IPS-NIHi7 (cell line): ENCODE measurements at regions not wholly inside any gene's neighbourhood (a gene's known extent, or its start where the extent isn't known, plus 50 kb on each side); places are given as distances from the start of the nearest gene placed in this dataset.
"Not testable (repeated sequence)": the region's sequence is repeated elsewhere in the genome, so short reads cannot be mapped to it uniquely, and the experiment has no call there.

ENCODE experiments used
- DNase-seq: peaks from one replicate; pipeline ENCODE4 v3.0.0; 2012; ENCODE audit warnings: mixed read lengths; ENCODE audit errors: extremely low spot score

- no peak for DNase-seq
Observed at GRCh38 chr11:112649856-112650255, 311.4 kb upstream of the NCAM1 start.

- no peak for DNase-seq
Observed at GRCh38 chr11:112650527-112650926, 310.7 kb upstream of the NCAM1 start.

DNA sequence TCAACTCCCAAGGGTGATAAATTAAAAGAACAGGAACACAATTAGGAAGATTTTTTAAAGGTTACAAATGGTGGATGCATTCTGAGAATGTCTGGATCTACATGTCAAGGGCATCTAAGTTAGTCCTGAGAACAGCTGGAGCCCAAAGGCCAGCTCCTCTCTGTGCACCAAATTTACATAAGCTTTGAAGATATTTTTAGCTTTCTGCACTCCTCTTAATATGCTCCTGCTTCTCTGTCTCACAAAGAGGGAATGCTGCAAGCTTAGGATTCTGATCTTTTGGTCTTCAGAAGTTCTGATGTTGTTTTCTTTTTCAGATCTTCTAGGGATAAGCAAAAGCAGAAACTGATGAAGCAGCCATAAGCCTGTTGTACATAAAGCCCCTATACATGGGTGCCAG lies 309.8 kb upstream of the NCAM1 start:
- DNase-seq = no peak

- DNase-seq = no peak
Observed at GRCh38 chr11:112652786-112653390, 308.3 kb upstream of the NCAM1 start.

GRCh38 chr11:112655371-112655770 lies 305.8 kb upstream of the NCAM1 start:
- no peak for DNase-seq

GRCh38 chr11:112656772-112657428 lies 304.3 kb upstream of the NCAM1 start:
- DNase-seq = no peak

GRCh38 chr11:112658431-112658878 lies 302.8 kb upstream of the NCAM1 start:
- no peak for DNase-seq

GRCh38 chr11:112661146-112661545 lies 300.1 kb upstream of the NCAM1 start:
- DNase-seq = no peak

GRCh38 chr11:112661571-112661970 lies 299.6 kb upstream of the NCAM1 start:
- DNase-seq = no peak

DNA sequence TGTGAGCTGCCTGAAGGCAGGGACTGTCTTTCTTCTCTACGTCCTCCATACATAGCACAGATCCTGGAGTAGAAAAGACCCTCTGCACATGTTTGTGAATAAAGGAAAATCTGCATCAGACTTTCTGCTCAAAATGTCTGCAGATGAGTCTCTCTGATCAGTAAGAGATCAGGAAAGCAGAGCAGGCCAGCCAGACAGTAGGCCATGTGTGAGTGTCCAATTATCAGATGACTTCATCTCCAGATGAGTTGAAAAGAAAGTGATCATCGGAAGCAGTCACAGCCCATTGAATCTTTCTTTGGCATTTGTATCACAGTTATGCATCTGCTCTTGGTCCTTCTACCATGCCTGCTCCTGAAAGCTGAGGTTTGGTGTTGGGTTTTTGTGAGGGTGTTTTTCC lies 298.7 kb upstream of the NCAM1 start:
- DNase-seq = no peak

GRCh38 chr11:112663947-112664634 lies 297.1 kb upstream of the NCAM1 start:
- no peak for DNase-seq

DNA sequence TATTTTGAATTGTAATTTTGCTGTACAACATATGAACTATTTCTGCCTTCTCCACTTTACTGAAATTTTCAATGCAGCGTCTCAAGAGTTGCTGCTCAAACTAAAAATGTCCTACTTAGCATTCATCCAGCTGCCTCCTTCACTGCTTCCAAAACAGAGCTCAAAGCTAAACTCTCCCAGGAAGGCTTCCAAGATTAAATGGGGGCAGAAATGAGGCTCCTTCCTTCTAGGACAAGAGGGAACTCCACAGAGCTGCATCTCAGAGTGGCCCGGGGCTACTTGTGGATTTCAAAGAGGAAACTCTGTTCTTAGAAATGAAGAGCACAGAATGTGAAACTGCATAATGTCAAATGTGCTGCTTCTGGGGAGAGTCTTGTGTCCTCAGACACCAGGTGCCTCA lies 295.9 kb upstream of the NCAM1 start:
- DNase-seq = no peak

GRCh38 chr11:112666253-112666652 lies 295.0 kb upstream of the NCAM1 start:
- no peak for DNase-seq

GRCh38 chr11:112670806-112671570 lies 290.2 kb upstream of the NCAM1 start:
- no peak for DNase-seq

GRCh38 chr11:112673401-112673800 lies 287.8 kb upstream of the NCAM1 start:
- DNase-seq = not testable (repeated sequence)

- DNase-seq = no peak
Observed at GRCh38 chr11:112685111-112685510, 276.1 kb upstream of the NCAM1 start.

- no peak for DNase-seq
Observed at GRCh38 chr11:112689851-112690250, 271.4 kb upstream of the NCAM1 start.

GRCh38 chr11:112693781-112694180 lies 267.4 kb upstream of the NCAM1 start:
- DNase-seq = no peak

DNA sequence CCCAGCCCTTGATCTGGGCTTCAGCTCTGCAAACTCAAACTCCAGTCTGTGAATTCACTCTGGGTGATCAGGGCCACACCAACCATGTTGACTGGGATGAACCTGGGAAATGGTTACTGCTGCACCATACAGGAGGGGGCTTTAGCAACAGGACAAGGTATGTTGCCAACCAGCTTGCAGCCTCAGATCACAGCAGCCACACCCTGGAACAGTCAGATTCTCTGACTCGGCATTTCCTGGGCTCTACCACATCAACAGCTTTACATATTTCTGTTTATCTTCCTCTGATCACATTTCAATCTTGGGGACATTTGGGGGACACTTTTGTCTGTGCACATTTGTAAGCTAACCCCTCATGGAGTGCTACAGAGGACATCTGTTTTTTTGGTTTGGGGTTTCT lies 267.0 kb upstream of the NCAM1 start:
- no peak for DNase-seq

- no peak for DNase-seq
Observed at GRCh38 chr11:112694813-112695212, 266.4 kb upstream of the NCAM1 start.

GRCh38 chr11:112697391-112698178 lies 263.6 kb upstream of the NCAM1 start:
- DNase-seq = no peak

- no peak for DNase-seq
Observed at GRCh38 chr11:112705148-112705547, 256.1 kb upstream of the NCAM1 start.
